ENCODE measurements at regions not wholly inside any gene's neighbourhood (a gene's known extent, or its start where the extent isn't known, plus 50 kb on each side); places are given as distances from the start of the nearest gene placed in this dataset.

- no peak for DNase-seq
- peaks cover 3% of the 10 kb centered on the region for H3K4me1 Mint-ChIP-seq
- no peak overlapping the region for H3K4me3 Mint-ChIP-seq
- H3K27ac Mint-ChIP-seq = no peak overlapping the region
- H3K36me3 Mint-ChIP-seq = peaks cover under 1% of the 10 kb centered on the region
- H3K9me3 Mint-ChIP-seq = peaks cover under 1% of the 10 kb centered on the region
- no peaks in the 10 kb centered on the region for H3K27me3 Mint-ChIP-seq
These were observed 125.0 kb upstream of the JUN start for GRCh38 chr1:58908561-58909560.

DNA sequence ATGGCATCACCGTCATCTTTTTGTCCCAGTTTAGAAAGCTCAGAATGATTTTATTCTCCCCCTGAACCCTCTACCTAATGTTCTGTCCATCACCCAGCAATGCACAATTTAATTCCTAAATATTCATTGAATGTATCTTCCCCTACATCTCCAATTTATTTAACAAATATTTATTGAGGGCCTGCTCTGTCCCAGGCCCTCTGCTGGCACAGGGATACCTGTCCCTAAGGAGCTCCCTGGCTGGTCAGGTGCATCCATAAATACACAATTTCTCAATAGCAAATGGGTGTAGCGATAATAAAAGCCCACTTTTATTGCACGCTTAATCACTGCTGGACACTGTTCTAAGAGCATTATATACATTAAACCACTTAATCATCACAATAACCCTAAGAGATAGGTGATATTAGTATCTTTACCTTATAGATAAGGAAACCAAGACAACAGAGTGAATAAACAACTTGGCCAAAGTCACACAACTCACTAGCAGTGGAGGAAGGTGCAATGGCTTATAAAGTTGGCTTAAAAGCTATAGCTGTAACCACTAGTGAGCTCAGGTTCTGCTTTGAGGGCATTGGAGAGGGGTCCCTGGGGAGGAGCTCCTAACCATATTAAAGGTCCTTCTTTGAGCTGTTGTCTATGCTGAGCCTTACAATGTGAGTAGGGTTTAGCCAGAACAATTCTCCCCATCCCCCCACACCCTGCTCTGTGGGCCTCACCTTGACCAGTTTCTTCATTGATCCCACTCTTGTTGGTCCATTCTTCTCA is 126.3 kb upstream of the JUN start:
- Mint-ChIP-seq H3K36me3 (peaks cover 3% of the 10 kb centered on the region), H3K9me3 (peaks cover 9% of the 10 kb centered on the region), H3K4me1 (no peaks in the 10 kb centered on the region), H3K4me3 (no peak overlapping the region), H3K27me3 (no peaks in the 10 kb centered on the region), H3K27ac (no peak overlapping the region)
- DNase-seq = no peak

- Mint-ChIP-seq H3K27me3 (no peaks in the 10 kb centered on the region), H3K9me3 (peaks cover 9% of the 10 kb centered on the region), H3K4me3 (no peak overlapping the region), H3K4me1 (no peaks in the 10 kb centered on the region), H3K36me3 (peaks cover 3% of the 10 kb centered on the region), H3K27ac (no peak overlapping the region)
- DNase-seq = no peak
These were observed 128.1 kb upstream of the JUN start for GRCh38 chr1:58911841-58912499.

DNA sequence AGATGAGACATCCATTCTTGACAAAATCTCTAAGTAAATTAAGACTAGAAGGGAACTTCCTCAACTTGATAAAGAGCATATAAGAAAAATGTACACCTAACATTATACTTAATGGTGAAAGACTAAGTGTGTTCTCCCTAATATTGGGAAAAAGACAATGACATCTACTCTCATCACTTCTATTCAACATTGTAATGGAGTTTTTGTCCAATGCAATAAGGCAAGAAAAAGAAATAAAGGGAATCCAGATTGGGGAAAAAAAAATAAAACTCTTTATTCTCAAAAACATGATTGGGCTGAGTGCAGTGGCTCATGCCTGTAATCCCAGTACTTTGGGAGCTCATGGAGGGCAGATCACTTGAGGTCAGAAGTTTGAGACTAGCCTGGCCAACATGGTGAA is 131.1 kb upstream of the JUN start:
- peaks cover 9% of the 10 kb centered on the region for H3K9me3 Mint-ChIP-seq
- H3K4me3 Mint-ChIP-seq = no peak overlapping the region
- no peaks in the 10 kb centered on the region for H3K27me3 Mint-ChIP-seq
- no peak overlapping the region for H3K27ac Mint-ChIP-seq
- no peaks in the 10 kb centered on the region for H3K4me1 Mint-ChIP-seq
- H3K36me3 Mint-ChIP-seq = peaks cover 3% of the 10 kb centered on the region
- no peak for DNase-seq

DNA sequence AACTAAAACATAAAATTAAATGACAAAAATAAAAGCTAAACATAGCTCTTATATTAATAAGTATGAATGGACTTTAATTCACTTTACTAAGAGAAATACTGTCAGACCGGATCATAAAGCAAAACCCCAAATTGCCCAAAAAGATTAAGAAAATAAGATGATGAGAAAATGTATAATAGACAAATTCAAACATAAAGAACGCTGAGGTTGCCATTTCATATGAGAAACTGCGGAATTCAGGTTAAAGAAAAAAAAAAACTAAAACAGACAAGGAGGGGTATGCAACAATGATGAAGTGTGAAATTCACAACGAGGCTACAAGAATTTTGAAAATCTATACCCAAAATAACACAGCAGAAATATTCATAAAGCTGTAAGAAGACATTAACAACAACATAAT is 133.6 kb upstream of the JUN start:
- no peak overlapping the region for H3K4me3 Mint-ChIP-seq
- peaks cover 9% of the 10 kb centered on the region for H3K9me3 Mint-ChIP-seq
- H3K4me1 Mint-ChIP-seq = peaks cover 7% of the 10 kb centered on the region
- no peaks in the 10 kb centered on the region for H3K27me3 Mint-ChIP-seq
- DNase-seq = no peak
- no peak overlapping the region for H3K27ac Mint-ChIP-seq
- peaks cover 3% of the 10 kb centered on the region for H3K36me3 Mint-ChIP-seq

DNA sequence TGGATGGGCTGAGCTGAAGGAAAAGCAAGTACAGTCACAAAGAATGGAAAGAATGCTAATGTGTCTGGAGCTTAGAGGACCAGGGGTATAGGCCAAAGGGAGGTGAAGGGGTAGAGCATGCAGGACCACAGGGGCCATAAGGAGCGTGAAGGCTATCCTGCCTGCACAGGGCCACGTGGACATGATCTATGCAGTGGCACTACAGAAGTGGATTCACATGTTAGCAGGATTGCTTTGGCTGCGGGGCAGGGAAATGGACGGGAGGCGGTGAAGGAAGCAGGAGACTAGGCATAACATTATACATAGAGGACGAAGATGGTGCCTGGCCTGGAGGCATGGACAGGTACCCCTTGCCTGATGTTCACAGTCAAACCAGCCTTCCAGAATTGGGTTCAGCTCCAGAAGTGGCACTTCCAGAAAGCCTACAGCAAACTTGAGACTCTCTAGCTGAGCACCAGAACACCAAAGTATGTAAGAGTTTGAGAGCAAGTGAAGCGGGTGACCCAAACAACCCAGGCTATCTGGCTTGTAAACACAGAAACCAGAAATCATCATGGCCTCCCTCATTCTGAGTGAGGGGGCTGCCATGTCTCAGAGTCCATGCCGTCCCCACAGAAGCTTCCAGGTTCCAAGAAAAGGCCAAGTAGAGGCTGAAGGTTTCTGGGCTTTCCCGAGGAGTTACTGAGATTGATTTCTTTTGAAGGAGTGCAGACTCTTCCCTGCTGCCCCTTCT is 135.5 kb upstream of the JUN start:
- DNase-seq = no peak
- H3K4me3 Mint-ChIP-seq = no peak overlapping the region

DNA sequence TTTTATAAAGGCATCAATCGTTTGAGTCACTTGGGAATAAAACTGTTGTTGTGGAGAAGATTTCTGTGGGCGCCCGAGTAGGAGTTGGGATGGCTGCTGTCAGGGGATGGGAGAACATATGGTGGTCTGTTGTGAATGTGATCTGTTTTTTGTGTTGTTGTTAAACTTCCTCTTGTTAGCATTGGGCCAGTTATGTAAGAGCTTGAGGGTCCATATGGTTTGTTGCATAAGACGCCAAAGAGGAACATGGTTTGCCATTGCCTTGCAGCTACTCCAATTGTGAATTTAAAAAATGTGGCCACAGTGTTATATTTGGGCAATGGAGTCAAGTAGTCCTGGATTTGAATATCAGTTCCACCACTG is 136.1 kb upstream of the JUN start:
- H3K9me3 Mint-ChIP-seq = peaks cover under 1% of the 10 kb centered on the region
- H3K4me1 Mint-ChIP-seq = peaks cover 13% of the 10 kb centered on the region
- no peaks in the 10 kb centered on the region for H3K36me3 Mint-ChIP-seq
- no peak overlapping the region for H3K4me3 Mint-ChIP-seq
- H3K27me3 Mint-ChIP-seq = no peaks in the 10 kb centered on the region
- DNase-seq = no peak
- no peak overlapping the region for H3K27ac Mint-ChIP-seq

More for the DNA sequence above, 135.5 kb upstream of the JUN start:
- peaks cover 13% of the 10 kb centered on the region for H3K4me1 Mint-ChIP-seq
- H3K36me3 Mint-ChIP-seq = no peaks in the 10 kb centered on the region
- no peaks in the 10 kb centered on the region for H3K27me3 Mint-ChIP-seq
- H3K27ac Mint-ChIP-seq = no peak overlapping the region
- H3K9me3 Mint-ChIP-seq = peaks cover 4% of the 10 kb centered on the region

GRCh38 chr1:58921342-58921741 is 137.5 kb upstream of the JUN start:
- no peaks in the 10 kb centered on the region for H3K36me3 Mint-ChIP-seq
- H3K27ac Mint-ChIP-seq = no peak overlapping the region

GRCh38 chr1:58921751-58922150 is 137.9 kb upstream of the JUN start:
- Mint-ChIP-seq H3K9me3 (no peaks in the 10 kb centered on the region), H3K27ac (no peak overlapping the region), H3K36me3 (no peaks in the 10 kb centered on the region), H3K27me3 (no peaks in the 10 kb centered on the region), H3K4me1 (peaks cover 13% of the 10 kb centered on the region), H3K4me3 (no peak overlapping the region)
- DNase-seq = no peak

More at GRCh38 chr1:58921342-58921741, 137.5 kb upstream of the JUN start:
- no peaks in the 10 kb centered on the region for H3K9me3 Mint-ChIP-seq
- no peak overlapping the region for H3K4me3 Mint-ChIP-seq
- no peaks in the 10 kb centered on the region for H3K27me3 Mint-ChIP-seq
- no peak for DNase-seq
- peaks cover 13% of the 10 kb centered on the region for H3K4me1 Mint-ChIP-seq

DNA sequence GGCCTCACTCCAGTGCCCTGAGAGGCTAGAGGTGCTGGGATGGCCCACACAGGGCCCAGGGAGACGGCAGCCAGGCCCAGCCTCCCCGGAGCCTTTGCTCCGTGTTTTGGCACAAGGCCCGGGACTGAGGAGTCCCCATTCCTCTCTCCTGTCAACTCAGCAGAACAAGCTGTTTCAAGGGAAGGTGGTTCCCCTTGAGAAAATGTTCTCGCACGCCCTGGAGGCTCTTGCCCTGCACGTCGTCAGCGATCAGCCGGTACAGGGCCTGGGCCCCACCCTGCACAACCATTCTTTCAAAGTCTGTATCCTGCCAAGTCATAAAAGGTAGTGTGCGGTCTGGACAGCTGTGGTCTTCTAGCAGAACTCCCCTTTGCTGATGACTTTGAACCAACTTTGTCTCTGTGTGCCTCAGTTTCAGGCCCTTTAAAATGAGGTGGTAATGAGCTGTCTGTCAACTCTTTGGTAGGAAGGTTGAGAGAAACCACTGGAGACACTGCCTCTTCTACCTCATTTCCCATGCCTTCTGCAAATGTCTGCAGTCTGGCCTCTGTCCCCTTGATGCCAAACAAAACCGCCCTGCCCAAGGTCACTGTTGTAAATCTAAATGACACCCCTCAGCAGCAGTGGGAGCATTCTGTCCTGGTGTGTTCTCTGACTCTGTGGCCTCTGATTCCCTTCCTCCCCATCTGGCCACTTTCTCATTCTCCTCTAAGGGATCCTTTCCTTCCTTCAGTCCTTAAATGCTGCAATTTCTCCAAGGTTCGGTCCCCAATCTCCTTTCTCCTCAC is 138.6 kb upstream of the JUN start:
- H3K4me3 Mint-ChIP-seq = peak overlapping the region; percentile 19
- peaks cover 18% of the 10 kb centered on the region for H3K4me1 Mint-ChIP-seq
- no peaks in the 10 kb centered on the region for H3K36me3 Mint-ChIP-seq
- no peaks in the 10 kb centered on the region for H3K9me3 Mint-ChIP-seq
- H3K27ac Mint-ChIP-seq = peak overlapping the region; percentile 54
- no peaks in the 10 kb centered on the region for H3K27me3 Mint-ChIP-seq
- DNase-seq = peak; percentile 68

GRCh38 chr1:58923090-58923470 is 139.2 kb upstream of the JUN start:
- Mint-ChIP-seq H3K4me1 (peaks cover 18% of the 10 kb centered on the region), H3K4me3 (no peak overlapping the region), H3K9me3 (no peaks in the 10 kb centered on the region), H3K27ac (peak overlapping the region; percentile 23), H3K27me3 (no peaks in the 10 kb centered on the region), H3K36me3 (no peaks in the 10 kb centered on the region)
- DNase-seq = no peak

DNA sequence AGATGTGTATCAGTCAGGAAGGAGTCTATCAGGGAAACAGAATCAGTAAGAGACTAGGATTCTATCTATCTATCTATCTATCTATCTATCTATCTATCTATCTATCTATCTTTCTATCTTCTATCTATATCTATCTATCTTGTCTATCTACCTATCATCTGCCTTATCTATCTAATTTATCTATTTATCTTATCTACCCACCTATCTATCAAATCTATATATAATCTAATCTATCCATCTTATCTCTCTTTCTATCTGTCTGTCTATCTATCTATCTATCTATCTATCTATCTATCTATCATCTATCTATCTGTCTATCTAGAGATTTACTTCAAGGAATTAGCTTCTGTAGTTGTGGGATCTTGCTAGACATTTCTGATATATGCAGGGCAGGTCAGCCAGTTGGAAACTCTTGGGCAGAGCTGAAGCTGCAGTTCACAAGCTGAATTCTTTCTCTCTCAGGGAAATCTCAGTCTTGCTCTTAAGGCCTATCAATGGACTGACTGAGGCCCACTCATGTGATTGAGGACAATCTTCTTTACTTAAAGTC is 140.2 kb upstream of the JUN start:
- DNase-seq = no peak
- peaks cover 19% of the 10 kb centered on the region for H3K4me1 Mint-ChIP-seq
- H3K36me3 Mint-ChIP-seq = no peaks in the 10 kb centered on the region
- H3K4me3 Mint-ChIP-seq = no peak overlapping the region
- peaks cover 6% of the 10 kb centered on the region for H3K27me3 Mint-ChIP-seq
- no peak overlapping the region for H3K27ac Mint-ChIP-seq
- H3K9me3 Mint-ChIP-seq = no peaks in the 10 kb centered on the region

GRCh38 chr1:58924821-58925220 is 141.0 kb upstream of the JUN start:
- Mint-ChIP-seq H3K4me3 (no peak overlapping the region), H3K36me3 (no peaks in the 10 kb centered on the region), H3K9me3 (no peaks in the 10 kb centered on the region), H3K27ac (no peak overlapping the region), H3K4me1 (peaks cover 27% of the 10 kb centered on the region), H3K27me3 (peaks cover 6% of the 10 kb centered on the region)
- no peak for DNase-seq

GRCh38 chr1:58925247-58925646 is 141.4 kb upstream of the JUN start:
- H3K9me3 Mint-ChIP-seq = no peaks in the 10 kb centered on the region
- DNase-seq = no peak
- H3K4me3 Mint-ChIP-seq = no peak overlapping the region
- no peak overlapping the region for H3K27ac Mint-ChIP-seq
- H3K36me3 Mint-ChIP-seq = no peaks in the 10 kb centered on the region
- peaks cover 30% of the 10 kb centered on the region for H3K4me1 Mint-ChIP-seq
- peaks cover 6% of the 10 kb centered on the region for H3K27me3 Mint-ChIP-seq
